ENCODE measurements at regions not wholly inside any gene's neighbourhood (a gene's known extent, or its start where the extent isn't known, plus 50 kb on each side); places are given as distances from the start of the nearest gene placed in this dataset.

- Histone ChIP-seq H3K18ac (ENCODE audit: extremely low read depth, low read length) (no peak overlapping the region; the same call in 1 of the 2 replicates), H2BK5ac (ENCODE audit: low read depth, low read length) (no peak overlapping the region), H2AFZ (ENCODE audit: low read length) (peak overlapping the region; percentile 91), H4K91ac (replicated peaks; ENCODE audit: insufficient read length, low read length) (no peak overlapping the region), H3K56ac (replicated peaks; ENCODE audit: insufficient read length, low read depth, low read length) (no peak overlapping the region), H3K79me1 (ENCODE audit: low read depth, low read length) (no peaks in the 10 kb centered on the region), H3K23ac (ENCODE audit: insufficient read length) (no peak overlapping the region), H3K4ac (replicated peaks; ENCODE audit: insufficient read length, low read depth, low read length) (no peak overlapping the region), H2BK20ac (ENCODE audit: low read length) (no peak overlapping the region), H3K4me3 (ENCODE audit: extremely low read depth in 1 of 4, insufficient read depth in 2 of 4, low read depth in 3 of 4, low read length in 4 of 4) (no peak overlapping the region), H3K4me1 (replicated peaks in 1 of 4; ENCODE audit: control insufficient read depth in 3 of 4, insufficient read depth in 4 of 4, low read length in 3 of 4) (peaks cover 0 to 3% (median 0%) of the 10 kb centered on the region in 4 experiments; a peak in 2 of 7 replicates), H2BK12ac (ENCODE audit: low read depth, low read length) (no peak overlapping the region), H4K8ac (ENCODE audit: extremely low read depth, insufficient read depth, low read length) (no peak overlapping the region), H3K27ac (ENCODE audit: low read depth, low read length) (no peak overlapping the region), H2BK120ac (replicated peaks; ENCODE audit: low read depth, low read length) (no peak overlapping the region), H3K9me3 (ENCODE audit: insufficient read depth in 2 of 2, low read depth in 1 of 2, low read length in 1 of 2) (no peaks in the 10 kb centered on the region), H3K23me2 (ENCODE audit: low read depth, low read length) (no peaks in the 10 kb centered on the region), H2AK5ac (ENCODE audit: low read depth, low read length) (no peak overlapping the region), H3K27me3 (replicated peaks in 1 of 4; ENCODE audit: control insufficient read depth in 3 of 4, extremely low read depth in 1 of 4, insufficient read depth in 3 of 4, low read length in 3 of 4) (no peaks in the 10 kb centered on the region), H3K14ac (ENCODE audit: insufficient read length) (no peak overlapping the region), H4K20me1 (replicated peaks in 1 of 2; ENCODE audit: control insufficient read depth in 1 of 2, insufficient read depth in 2 of 2, low read length in 2 of 2) (no peaks in the 10 kb centered on the region), H3K36me3 (ENCODE audit: control insufficient read depth in 2 of 4, insufficient read depth in 4 of 4, low read length in 3 of 4) (no peaks in the 10 kb centered on the region), H2BK15ac (ENCODE audit: low read length) (no peak overlapping the region), H3K79me2 (ENCODE audit: control insufficient read depth in 1 of 2, insufficient read depth in 2 of 2, low read length in 2 of 2) (no peaks in the 10 kb centered on the region), H4K5ac (ENCODE audit: insufficient read length, low read depth, low read length) (no peak overlapping the region), H3K4me2 (ENCODE audit: insufficient read depth in 1 of 2, low read depth in 2 of 2, low read length in 2 of 2) (no peak overlapping the region), H3K9ac (replicated peaks in 1 of 4; ENCODE audit: extremely low read depth in 1 of 4, low read depth in 3 of 4, low read length in 3 of 4) (no peak overlapping the region)
- TF ChIP-seq SIRT6 (IDR thresholded peaks at IDR 0.05; ENCODE audit: low read length) (no peak), RNF2 (IDR thresholded peaks at IDR 0.05; ENCODE audit: borderline replicate concordance, low read depth, low read length, missing control alignments, poor library complexity, severe bottlenecking) (no peak), RFX5 (IDR thresholded peaks at IDR 0.05; ENCODE audit: borderline replicate concordance, low read depth, low read length) (no peak), KDM1A (IDR thresholded peaks at IDR 0.05; ENCODE audit: borderline replicate concordance, low read length) (no peak)
- ChIA-PET POLR2A (ENCODE audit: partially characterized antibody) (no interaction called here), CTCF (ENCODE audit: partially characterized antibody) (interaction anchor here (1.1 kb wide), 1 partner anchor 15 kb away, joined by 3 read pairs; no protein-coding TSS in a partner anchor)
- DNase-seq (ENCODE audit: low read depth in 1 of 2, low spot score in 2 of 2) (no peak), FAIRE-seq (no peak)
- 87% methylated on average over 6 of the region's 6 CpGs; no CpG with 5 or more reads in 1 of the 2 experiments for WGBS, 2 experiments (ENCODE audit: extremely low coverage in 1 of 2, insufficient coverage in 1 of 2, insufficient read length in 1 of 2, insufficient replicate concordance in 2 of 2, low coverage in 1 of 2, low lambda C conversion rate in 2 of 2, missing lambda C conversion rate in 1 of 2)
These were observed 1165.8 kb upstream of the ADGRL3 start for GRCh38 chr4:60034361-60034760.
